GM10248 (cell line): ENCODE measurements at regions not wholly inside any gene's neighbourhood (a gene's known extent, or its start where the extent isn't known, plus 50 kb on each side); places are given as distances from the start of the nearest gene placed in this dataset.

Source experiments
- CTCF ChIA-PET: fragments of 300-600 bp; sonication (Branson Sonifier 250); formaldehyde crosslinking; extraction: SDS; loops from one replicate; lab custom pipeline; 2021; ENCODE audit warnings: antibody characterized with exemption; lab: Yijun Ruan, JAX
- POLR2A ChIA-PET: fragments of 350-650 bp; sonication (Branson Sonifier 250); formaldehyde crosslinking; extraction: SDS; loops from one replicate; lab custom pipeline; 2020; ENCODE audit warnings: antibody characterized with exemption; lab: Yijun Ruan, JAX
- DNase-seq: peaks from one replicate; pipeline ENCODE4 v3.0.0; 2012; ENCODE audit errors: extremely low spot score
- TF ChIP-seq, protein P1 (sequence below): IDR thresholded peaks from 2 replicates; pipeline ENCODE4 v1.5.1; 2012; ENCODE audit warnings: mild to moderate bottlenecking, low read depth; ENCODE audit errors: extremely low read depth, missing control alignments, control extremely low read depth

DNA sequence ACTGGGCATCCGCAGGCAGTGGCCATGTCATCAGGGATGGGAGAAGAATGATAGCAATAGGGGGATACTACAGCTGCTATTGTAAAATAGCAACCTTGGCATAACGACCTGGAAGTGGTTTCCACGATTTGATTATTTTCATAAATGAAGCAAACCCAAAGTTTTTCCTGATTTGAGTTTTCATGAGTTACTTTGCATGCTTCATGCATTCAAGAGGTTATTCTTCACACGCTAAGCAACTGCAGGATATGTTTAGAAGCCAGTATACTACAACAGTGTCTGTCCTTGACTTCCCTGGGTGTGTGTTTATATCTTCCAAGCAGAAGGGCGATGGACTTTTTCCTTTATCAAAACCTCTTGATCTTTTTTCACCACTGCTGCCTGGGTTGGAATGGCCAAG, 281.1 kb upstream of the DUSP10 start:
- TF ChIP-seq, protein P1, sequence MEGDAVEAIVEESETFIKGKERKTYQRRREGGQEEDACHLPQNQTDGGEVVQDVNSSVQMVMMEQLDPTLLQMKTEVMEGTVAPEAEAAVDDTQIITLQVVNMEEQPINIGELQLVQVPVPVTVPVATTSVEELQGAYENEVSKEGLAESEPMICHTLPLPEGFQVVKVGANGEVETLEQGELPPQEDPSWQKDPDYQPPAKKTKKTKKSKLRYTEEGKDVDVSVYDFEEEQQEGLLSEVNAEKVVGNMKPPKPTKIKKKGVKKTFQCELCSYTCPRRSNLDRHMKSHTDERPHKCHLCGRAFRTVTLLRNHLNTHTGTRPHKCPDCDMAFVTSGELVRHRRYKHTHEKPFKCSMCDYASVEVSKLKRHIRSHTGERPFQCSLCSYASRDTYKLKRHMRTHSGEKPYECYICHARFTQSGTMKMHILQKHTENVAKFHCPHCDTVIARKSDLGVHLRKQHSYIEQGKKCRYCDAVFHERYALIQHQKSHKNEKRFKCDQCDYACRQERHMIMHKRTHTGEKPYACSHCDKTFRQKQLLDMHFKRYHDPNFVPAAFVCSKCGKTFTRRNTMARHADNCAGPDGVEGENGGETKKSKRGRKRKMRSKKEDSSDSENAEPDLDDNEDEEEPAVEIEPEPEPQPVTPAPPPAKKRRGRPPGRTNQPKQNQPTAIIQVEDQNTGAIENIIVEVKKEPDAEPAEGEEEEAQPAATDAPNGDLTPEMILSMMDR = no peak
- DNase-seq = no peak
- CTCF ChIA-PET = no interaction called here
- POLR2A ChIA-PET = interaction anchor here (0.7 kb wide), 1 partner anchor 36 kb away, joined by 5 read pairs; no protein-coding TSS in a partner anchor

DNA sequence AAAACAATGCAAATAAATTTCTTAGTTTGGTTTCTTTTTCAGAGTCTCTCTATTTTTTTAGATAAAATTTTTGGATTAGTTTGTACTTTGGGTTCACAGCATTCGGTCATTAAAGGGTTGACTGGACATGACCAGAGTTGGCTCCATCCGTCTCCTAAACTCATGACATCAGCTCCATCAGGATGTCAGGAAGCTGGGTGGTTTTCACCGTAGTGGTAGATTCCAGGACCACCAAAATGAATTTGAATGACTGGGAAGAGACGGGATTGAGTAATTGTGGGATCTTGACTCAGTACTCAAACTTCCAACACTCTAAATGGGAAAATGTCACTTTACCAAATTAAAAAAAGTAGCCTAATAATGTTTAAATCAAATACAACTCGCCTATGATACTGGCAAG, 279.2 kb upstream of the DUSP10 start:
- TF ChIP-seq, protein P1 = no peak
- POLR2A ChIA-PET = no interaction called here
- DNase-seq = no peak
- CTCF ChIA-PET = interaction anchor here (1.2 to 1.8 kb wide), 3 partner anchors 9 to 118 kb away, joined by 3 to 4 read pairs (median 3); no protein-coding TSS in a partner anchor

DNA sequence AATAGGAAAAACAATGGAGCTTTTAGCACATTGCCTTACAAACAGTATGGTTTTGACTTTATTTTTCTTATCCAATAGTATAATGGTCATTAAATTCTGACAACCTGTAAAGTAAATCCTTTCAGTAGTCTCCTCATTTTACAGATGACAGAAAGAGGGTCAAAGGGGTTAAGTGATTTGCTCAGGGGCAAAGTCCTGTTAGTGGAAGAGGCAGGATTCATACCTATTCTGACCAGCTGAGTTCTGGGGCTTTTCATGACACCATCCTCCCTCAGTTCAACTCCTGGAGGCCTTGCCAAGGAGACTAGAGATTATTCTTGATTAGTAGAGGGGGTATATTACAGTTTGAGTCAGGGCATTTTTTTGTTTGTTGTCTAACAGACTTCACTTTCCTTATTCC, 278.7 kb upstream of the DUSP10 start:
- TF ChIP-seq, protein P1 = no peak
- POLR2A ChIA-PET = no interaction called here
- no peak for DNase-seq
- CTCF ChIA-PET = interaction anchor here (1.0 to 1.8 kb wide), 4 partner anchors 9 to 117 kb away, joined by 3 to 4 read pairs (median 3); no protein-coding TSS in a partner anchor

DNA sequence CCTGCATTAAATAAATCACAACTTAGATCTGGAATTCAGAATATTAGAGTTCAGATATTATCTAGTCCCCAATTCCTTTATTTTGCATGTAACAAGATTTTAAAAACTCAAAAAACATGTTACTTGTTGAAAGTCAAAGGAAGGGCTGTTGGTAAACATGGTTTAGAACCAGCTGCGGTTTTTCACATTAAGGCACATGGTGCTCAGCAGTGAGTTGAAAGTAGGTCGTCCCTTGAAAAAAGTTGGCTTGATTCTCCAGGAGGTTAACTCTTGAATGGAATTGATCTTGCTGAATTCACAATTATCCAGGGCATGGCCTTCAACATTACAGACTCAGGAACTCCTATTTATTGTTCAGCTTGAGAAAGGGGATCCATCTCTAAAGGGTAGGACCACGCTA, 277.1 kb upstream of the DUSP10 start:
- CTCF ChIA-PET = interaction anchor here (1.5 kb wide), 1 partner anchor 9 kb away, joined by 4 read pairs; no protein-coding TSS in a partner anchor
- DNase-seq = no peak
- TF ChIP-seq, protein P1 = no peak
- POLR2A ChIA-PET = no interaction called here

DNA sequence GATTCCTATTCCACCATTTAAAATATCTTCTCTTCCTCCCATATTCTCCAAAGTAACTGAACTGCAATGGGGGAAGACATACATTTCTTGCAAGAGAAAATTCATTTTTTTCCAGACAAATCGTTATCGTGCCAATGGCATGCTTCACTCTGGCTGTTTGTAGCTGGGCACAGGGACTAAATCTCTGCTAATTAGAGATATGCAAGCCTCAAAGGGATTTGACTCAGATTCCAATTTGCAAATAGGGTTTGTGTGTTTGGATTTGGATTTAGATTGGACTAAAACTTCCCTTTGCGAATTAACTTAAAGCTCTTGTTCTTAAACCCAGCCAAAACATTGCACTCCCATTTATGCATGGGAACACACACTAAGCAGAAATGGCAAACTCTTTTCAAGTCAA, 276.2 kb upstream of the DUSP10 start:
- ChIA-PET POLR2A (no interaction called here), CTCF (interaction anchor here (1.5 kb wide), 1 partner anchor 8 kb away, joined by 4 read pairs; no protein-coding TSS in a partner anchor)
- TF ChIP-seq, protein P1 = no peak
- no peak for DNase-seq

DNA sequence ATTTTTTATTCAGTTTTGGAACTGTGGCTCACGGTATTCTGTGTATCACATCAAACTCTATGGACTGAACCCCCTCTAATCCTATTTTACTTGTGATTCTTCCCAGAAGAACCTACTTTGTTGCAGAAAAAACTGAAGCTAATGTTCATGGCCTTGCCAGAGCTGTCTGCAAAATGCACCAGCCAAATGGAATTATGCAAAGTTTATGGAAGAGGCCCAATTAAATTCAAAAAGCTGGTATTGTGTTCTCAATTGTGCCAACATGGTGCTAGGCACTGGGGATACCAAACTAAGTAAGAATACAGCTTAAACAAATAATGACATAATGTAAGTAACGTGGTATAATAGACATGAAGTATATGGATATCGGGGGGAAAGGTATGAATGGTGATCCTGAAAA, 273.8 kb upstream of the DUSP10 start:
- ChIA-PET POLR2A (no interaction called here), CTCF (interaction anchor here (0.8 to 1.6 kb wide), 7 partner anchors 13 to 413 kb away, joined by 3 to 5 read pairs (median 4); no protein-coding TSS in a partner anchor)
- TF ChIP-seq, protein P1 = no peak
- no peak for DNase-seq
